ENCODE measurements at regions not wholly inside any gene's neighbourhood (a gene's known extent, or its start where the extent isn't known, plus 50 kb on each side); places are given as distances from the start of the nearest gene placed in this dataset.

GRCh38 chr18:64384101-64384500 is 235.2 kb upstream of the LINC00305 start:
- TF ChIP-seq ZBTB2 (IDR thresholded peaks at IDR 0.05) (no peak), POLR2AphosphoS5 (IDR thresholded peaks at IDR 0.05; ENCODE audit: control insufficient read depth, insufficient read depth, low read depth, low read length) (no peak), SPI1 (IDR thresholded peaks at IDR 0.05; ENCODE audit: borderline replicate concordance, low read depth, low read length) (no peak), CEBPB (tag; IDR thresholded peaks at IDR 0.05) (no peak), HDAC2 (IDR thresholded peaks at IDR 0.05) (no peak), MAFG (tag; conservative IDR thresholded peaks at IDR 0.05) (no peak), RNF2 (IDR thresholded peaks at IDR 0.05) (no peak), CCAR2 (IDR thresholded peaks at IDR 0.05; ENCODE audit: low read depth, low read length) (no peak)

Data from K562 (cell line).